Esophagus squamous epithelium (tissue), 4 donors: ENCODE measurements at regions not wholly inside any gene's neighbourhood (a gene's known extent, or its start where the extent isn't known, plus 50 kb on each side); places are given as distances from the start of the nearest gene placed in this dataset.

ENCODE experiments used
- POLR2A ChIP-seq, 4 donors: fragments of 450-650 bp; IDR thresholded peaks; one replicate each; pipeline ENCODE4 v1.6.1; 2017; ENCODE audit warnings: antibody characterized with exemption in 4 of 4, mild to moderate bottlenecking in 4 of 4, moderate library complexity in 3 of 4
- TF ChIP-seq, protein P1 (sequence below), 6 experiments: fragments of 450-650 bp in 4 of 6; fragments of 200-600 bp in 2 of 6; sonication (generic) in 2 of 6; IDR thresholded peaks; one replicate each; pipeline ENCODE4 v1.5.1; 2016 to 2019; ENCODE audit warnings: antibody characterized with exemption in 6 of 6, mild to moderate bottlenecking in 4 of 6, moderate library complexity in 4 of 6

DNA sequence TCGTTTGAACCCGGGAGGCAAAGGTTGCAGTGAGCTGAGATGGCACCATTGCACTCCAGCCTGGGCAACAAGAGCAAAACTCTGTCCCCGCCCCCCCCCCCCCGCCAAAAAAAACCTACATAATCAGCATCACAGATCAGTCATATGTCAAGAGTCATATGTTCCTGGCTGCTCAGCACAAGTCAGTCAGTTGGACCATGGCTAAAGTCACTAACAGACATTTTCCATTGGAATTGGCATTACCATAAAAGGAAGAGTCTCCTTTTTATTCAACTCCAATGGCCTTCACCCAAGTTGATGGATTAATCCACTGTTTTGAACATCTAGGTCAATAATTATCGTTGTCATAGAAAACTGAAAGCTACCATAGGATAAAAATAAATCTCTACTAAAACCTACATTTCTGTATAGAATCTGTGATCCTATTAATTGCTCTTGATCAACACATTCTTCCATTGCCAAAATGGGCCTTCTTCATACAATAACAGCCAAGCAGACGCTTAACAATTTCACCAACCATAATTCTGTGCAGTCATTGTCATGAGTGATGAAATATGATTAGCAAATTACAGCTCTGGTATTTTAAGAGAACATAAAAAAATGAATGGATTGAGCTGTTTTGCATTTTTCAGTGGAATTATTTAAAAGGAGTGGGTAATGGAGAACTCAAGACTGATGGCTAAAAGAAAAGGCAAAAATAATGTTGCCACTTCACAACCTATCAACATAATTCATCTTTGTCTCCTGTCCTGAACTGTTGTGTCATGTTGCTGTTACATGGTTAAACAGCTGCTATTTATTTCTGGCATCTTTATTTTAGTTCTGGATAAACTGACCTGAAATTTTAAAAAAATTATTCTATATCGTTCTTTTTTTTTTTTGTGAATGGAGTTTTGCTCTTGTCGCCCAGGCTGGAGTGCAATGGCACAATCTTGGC is 555.5 kb upstream of the JARID2 start:
- TF ChIP-seq, protein P1, sequence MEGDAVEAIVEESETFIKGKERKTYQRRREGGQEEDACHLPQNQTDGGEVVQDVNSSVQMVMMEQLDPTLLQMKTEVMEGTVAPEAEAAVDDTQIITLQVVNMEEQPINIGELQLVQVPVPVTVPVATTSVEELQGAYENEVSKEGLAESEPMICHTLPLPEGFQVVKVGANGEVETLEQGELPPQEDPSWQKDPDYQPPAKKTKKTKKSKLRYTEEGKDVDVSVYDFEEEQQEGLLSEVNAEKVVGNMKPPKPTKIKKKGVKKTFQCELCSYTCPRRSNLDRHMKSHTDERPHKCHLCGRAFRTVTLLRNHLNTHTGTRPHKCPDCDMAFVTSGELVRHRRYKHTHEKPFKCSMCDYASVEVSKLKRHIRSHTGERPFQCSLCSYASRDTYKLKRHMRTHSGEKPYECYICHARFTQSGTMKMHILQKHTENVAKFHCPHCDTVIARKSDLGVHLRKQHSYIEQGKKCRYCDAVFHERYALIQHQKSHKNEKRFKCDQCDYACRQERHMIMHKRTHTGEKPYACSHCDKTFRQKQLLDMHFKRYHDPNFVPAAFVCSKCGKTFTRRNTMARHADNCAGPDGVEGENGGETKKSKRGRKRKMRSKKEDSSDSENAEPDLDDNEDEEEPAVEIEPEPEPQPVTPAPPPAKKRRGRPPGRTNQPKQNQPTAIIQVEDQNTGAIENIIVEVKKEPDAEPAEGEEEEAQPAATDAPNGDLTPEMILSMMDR (IDR thresholded peaks at IDR 0.05) = no peak
- TF ChIP-seq POLR2A (IDR thresholded peaks at IDR 0.05) = no peak
